Calu3 (cell line): ENCODE measurements at regions not wholly inside any gene's neighbourhood (a gene's known extent, or its start where the extent isn't known, plus 50 kb on each side); places are given as distances from the start of the nearest gene placed in this dataset.

ENCODE experiments used
- BruUV-seq: library from RNA; stranded (reverse); fragments of 400-500 nt; replicated peaks from 2 replicates; lab custom pipeline; 2021; lab: Mats Ljungman, UMichigan
- CTCF ChIA-PET: fragments of 300-600 bp; sonication (Branson Sonifier 250); formaldehyde crosslinking; loops from one replicate; lab custom pipeline; 2022; ENCODE audit warnings: antibody characterized with exemption; lab: Charles Lee
- DNase-seq: peaks from one replicate; pipeline ENCODE4 v3.0.0; 2022
- H3K27ac Mint-ChIP-seq: one replicate; pipeline ENCODE4 v1.8.0; 2022; ENCODE audit warnings: mixed read lengths; ENCODE audit not compliant: unreplicated experiment
- H3K27me3 Mint-ChIP-seq: one replicate; pipeline ENCODE4 v1.8.0; 2022; ENCODE audit warnings: mixed read lengths; ENCODE audit not compliant: unreplicated experiment
- H3K36me3 Mint-ChIP-seq: one replicate; pipeline ENCODE4 v1.8.0; 2022; ENCODE audit warnings: mild to moderate bottlenecking, moderate library complexity, mixed read lengths; ENCODE audit not compliant: insufficient read depth, unreplicated experiment
- H3K4me1 Mint-ChIP-seq: one replicate; pipeline ENCODE4 v1.8.0; 2022; ENCODE audit warnings: mild to moderate bottlenecking, low read depth, mixed read lengths; ENCODE audit not compliant: unreplicated experiment
- H3K4me3 Mint-ChIP-seq: one replicate; pipeline ENCODE4 v1.8.0; 2022; ENCODE audit warnings: mild to moderate bottlenecking, low read depth, moderate library complexity, mixed read lengths; ENCODE audit not compliant: unreplicated experiment
- H3K9me3 Mint-ChIP-seq: one replicate; pipeline ENCODE4 v1.8.0; 2022; ENCODE audit warnings: low read depth, mixed read lengths; ENCODE audit not compliant: unreplicated experiment
- intact Hi-C: fragments of 100-400 bp; cut with micrococcal nuclease; formaldehyde crosslinking; loops from one replicate; pipeline ENCODE4 v1.10.0; 2022; ENCODE audit not compliant: unreplicated experiment
- TF ChIP-seq, protein P1 (sequence below): fragments of 200-600 bp; IDR thresholded peaks from one replicate; pipeline ENCODE4 v1.8.0; 2022; ENCODE audit warnings: antibody characterized with exemption; ENCODE audit not compliant: unreplicated experiment

DNA sequence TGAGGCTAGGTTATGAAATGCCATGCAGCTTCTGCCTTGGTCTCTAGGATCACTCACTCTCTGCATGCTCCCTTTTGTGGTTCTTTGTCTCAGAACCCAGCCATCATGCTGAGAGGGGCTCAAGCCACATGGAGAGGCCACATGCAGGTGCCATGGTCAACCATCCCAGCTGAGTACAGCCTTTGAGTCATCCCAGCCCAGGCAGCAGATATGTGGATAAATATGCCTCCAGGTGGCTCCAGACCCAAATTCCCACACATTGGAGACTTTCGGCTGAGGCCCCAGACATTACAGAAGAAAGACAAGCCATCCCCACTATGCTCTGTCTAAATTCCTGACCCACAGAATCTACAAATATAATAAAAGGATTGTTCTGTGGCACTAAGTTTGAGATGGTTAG lies 102.0 kb downstream of the LHX9 start:
- Mint-ChIP-seq H3K9me3 (peaks cover 3% of the 10 kb centered on the region), H3K4me3 (no peak overlapping the region), H3K27ac (no peak overlapping the region), H3K4me1 (peaks cover 20% of the 10 kb centered on the region), H3K36me3 (no peaks in the 10 kb centered on the region), H3K27me3 (no peaks in the 10 kb centered on the region)
- CTCF ChIA-PET = no interaction called here
- TF ChIP-seq, protein P1, sequence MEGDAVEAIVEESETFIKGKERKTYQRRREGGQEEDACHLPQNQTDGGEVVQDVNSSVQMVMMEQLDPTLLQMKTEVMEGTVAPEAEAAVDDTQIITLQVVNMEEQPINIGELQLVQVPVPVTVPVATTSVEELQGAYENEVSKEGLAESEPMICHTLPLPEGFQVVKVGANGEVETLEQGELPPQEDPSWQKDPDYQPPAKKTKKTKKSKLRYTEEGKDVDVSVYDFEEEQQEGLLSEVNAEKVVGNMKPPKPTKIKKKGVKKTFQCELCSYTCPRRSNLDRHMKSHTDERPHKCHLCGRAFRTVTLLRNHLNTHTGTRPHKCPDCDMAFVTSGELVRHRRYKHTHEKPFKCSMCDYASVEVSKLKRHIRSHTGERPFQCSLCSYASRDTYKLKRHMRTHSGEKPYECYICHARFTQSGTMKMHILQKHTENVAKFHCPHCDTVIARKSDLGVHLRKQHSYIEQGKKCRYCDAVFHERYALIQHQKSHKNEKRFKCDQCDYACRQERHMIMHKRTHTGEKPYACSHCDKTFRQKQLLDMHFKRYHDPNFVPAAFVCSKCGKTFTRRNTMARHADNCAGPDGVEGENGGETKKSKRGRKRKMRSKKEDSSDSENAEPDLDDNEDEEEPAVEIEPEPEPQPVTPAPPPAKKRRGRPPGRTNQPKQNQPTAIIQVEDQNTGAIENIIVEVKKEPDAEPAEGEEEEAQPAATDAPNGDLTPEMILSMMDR = no peak
- intact Hi-C loops = no loop called here
- BruUV-seq = no TSS peak
- no peak for DNase-seq

DNA sequence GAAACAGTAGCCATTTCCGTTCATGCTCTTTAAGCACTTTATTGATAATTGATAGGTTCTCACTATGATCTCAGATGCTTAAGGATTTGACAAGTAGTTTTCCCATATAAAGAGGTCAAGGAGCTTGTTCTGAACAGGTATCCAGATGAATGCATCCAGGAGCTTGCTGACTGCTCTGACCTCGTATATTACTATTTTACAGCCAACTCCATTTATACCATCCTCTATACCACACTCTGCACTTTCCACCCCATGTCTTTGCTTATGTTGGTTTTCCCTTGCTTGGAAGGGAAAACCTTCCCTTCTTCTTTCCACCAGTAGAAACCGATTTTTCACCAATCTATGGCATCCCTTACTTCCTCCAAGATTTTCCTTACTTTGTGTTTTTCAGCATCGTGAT lies 107.2 kb downstream of the LHX9 start:
- TF ChIP-seq, protein P1 = no peak
- Mint-ChIP-seq H3K27me3 (no peaks in the 10 kb centered on the region), H3K27ac (no peak overlapping the region), H3K4me1 (peaks cover 20% of the 10 kb centered on the region), H3K9me3 (peaks cover 3% of the 10 kb centered on the region), H3K36me3 (no peaks in the 10 kb centered on the region), H3K4me3 (no peak overlapping the region)
- DNase-seq = no peak
- CTCF ChIA-PET = no interaction called here
- intact Hi-C loops = no loop called here
- BruUV-seq = no TSS peak

DNA sequence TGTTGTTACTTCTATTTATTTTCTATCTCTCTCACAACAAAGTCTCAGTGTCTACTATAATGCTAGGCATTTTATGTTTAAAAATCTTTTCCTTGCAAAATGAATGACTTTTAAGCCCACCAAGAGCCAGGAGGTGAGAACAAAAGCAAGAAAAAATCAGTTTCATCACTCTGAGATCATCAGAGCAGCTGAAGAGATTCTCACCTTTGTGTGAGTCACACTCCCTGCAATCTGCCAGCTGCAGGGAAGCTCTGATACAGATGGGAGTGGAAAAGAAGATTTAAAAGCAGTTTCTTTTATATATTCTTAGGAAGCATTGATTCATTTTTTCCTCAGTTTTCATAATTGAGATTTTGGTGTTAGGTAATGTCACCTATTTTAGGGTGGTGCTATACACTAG lies 107.6 kb downstream of the LHX9 start:
- no peaks in the 10 kb centered on the region for H3K36me3 Mint-ChIP-seq
- no peak overlapping the region for H3K4me3 Mint-ChIP-seq
- no peaks in the 10 kb centered on the region for H3K27me3 Mint-ChIP-seq
- intact Hi-C loops = no loop called here
- no peak for DNase-seq
- BruUV-seq = no TSS peak
- TF ChIP-seq, protein P1 = no peak
- H3K27ac Mint-ChIP-seq = no peak overlapping the region
- CTCF ChIA-PET = no interaction called here
- H3K4me1 Mint-ChIP-seq = peaks cover 16% of the 10 kb centered on the region
- peaks cover 1% of the 10 kb centered on the region for H3K9me3 Mint-ChIP-seq

DNA sequence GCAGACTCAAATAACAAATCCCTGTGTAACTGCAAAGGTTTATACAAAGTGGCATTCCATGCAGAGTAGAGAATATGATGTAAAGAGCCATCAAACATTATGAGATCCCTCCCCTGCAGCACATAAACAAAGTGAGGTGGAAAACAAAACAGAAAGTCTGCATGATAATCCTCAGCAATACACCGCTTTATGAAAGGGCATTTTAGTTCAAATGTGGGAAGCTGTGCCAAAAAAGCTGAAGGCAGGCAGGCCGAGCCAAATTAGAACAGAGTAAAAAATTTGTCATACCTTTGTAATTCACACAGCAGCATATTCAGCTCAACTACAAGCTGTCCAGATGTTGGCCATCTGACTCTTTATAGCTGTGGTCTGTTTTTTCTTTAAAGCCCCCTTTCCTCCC lies 113.5 kb downstream of the LHX9 start:
- CTCF ChIA-PET = no interaction called here
- Mint-ChIP-seq H3K4me3 (no peak overlapping the region), H3K27ac (no peak overlapping the region), H3K4me1 (no peaks in the 10 kb centered on the region), H3K27me3 (no peaks in the 10 kb centered on the region), H3K9me3 (no peaks in the 10 kb centered on the region), H3K36me3 (no peaks in the 10 kb centered on the region)
- intact Hi-C loops = no loop called here
- BruUV-seq = no TSS peak
- no peak for DNase-seq
- TF ChIP-seq, protein P1 = no peak
